HG03378 (cell line): ENCODE measurements at regions not wholly inside any gene's neighbourhood (a gene's known extent, or its start where the extent isn't known, plus 50 kb on each side); places are given as distances from the start of the nearest gene placed in this dataset.

Experiments used
- ATAC-seq: cut with Tn5 transposase; IDR thresholded peaks from one replicate; pipeline ENCODE4 v1.9.1; 2021; ENCODE audit warnings: mild to moderate bottlenecking, moderate library complexity; ENCODE audit not compliant: unreplicated experiment

DNA sequence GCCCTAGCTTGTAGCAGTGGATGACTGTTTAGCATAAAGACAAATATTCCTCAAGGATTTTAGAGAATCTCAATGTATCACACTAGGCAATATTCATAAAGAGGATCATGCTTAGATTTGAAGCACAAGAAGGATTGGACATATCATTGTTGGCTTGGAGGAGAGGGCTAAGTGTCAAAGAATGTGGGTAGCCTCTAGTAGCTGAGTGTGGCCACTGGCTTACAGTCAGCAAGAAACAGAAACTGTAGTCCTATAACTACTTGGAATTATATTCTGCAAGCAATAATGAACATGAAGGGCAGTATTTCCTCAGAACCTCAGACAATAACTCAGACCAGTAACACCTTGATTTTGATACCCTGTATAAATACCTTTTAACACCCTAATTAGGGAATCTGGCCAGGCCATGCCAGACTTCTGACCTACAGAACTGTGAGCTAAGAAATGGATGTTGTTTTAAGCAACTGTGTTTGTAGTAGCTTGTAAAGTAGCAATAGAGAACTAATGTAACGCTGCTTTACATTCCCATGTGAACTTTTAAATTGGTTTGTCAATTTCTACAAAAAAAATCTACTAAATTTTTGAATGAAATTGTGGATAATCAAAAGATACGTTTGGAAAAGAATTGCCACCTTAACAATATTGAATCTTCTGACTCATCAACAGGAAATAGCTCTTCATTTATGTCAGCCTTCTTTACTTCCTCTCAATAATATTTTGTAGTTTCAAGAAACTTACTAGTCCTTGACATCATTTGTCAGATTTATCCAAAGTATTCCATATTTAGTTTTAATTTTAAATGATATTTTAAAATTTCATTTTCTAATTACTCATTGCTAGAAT is 65.2 kb upstream of the RSPO3 start:
- no peak for ATAC-seq

DNA sequence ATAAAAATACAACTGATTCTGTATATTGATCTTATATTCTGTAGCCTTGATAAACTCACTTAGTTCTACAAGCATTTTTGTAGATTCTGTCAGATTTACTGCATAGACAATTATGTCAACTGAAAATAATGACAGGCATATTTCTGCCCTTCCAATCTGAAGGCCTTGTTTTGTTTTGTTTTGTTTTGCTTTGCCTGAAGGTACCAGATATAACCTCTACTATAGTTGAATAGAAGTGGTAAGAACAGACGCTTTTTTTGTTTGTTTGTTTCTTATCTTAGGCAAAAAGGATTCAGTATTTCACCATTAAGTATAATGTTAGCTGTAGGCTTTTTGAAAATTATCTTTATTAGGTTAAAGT is 64.6 kb upstream of the RSPO3 start:
- no peak for ATAC-seq

DNA sequence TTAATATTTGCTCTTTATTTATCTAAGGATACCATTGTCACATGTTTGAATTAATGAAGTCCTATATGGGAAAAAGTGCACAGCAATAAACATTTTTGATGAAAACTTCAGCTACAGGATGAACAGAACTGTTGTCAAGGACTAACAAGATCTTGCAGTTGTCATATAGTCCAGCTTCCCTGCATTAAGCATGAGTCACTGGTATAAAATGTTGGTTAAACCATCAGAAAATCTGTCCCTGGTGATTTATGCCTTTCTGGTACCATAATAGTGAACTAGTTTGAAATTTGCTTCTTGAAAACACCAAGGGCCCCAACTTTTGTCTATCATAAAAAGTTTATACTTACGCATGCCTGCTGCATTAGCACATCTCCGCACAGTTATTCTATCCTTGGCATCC is 60.4 kb upstream of the RSPO3 start:
- ATAC-seq = no peak

DNA sequence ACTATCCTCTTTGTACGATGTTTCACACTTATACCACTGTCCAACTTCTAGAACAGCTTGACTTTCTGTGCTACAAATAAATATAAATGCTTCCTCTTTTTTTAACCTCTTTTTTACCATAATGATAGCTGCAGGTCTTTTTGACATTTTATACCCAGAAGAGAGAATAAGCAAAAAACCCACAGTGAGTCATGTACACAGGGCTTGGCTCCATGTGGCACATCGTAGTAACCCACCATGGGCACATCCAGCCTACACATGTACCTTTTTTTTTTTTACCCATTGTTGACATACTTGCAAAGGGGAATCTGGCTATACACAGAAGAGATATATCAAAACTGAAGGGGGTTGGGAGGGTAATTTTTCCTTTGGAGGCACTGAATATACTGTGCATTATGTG is 59.5 kb upstream of the RSPO3 start:
- ATAC-seq = no peak
